HFF-Myc (cell line): ENCODE measurements at regions not wholly inside any gene's neighbourhood (a gene's known extent, or its start where the extent isn't known, plus 50 kb on each side); places are given as distances from the start of the nearest gene placed in this dataset.

Experiments used
- DNase-seq: peaks from one replicate; pipeline ENCODE4 v3.0.0-alpha.2; 2011; ENCODE audit warnings: low read depth; ENCODE audit errors: extremely low read depth
- H3K4me3 ChIP-seq: replicated peaks from 2 replicates; pipeline ENCODE4 v1.5.1; 2011; ENCODE audit warnings: low read depth, mild to moderate bottlenecking, control low read depth, low read length
- CTCF ChIP-seq: IDR thresholded peaks from 2 replicates; pipeline ENCODE4 v1.5.1; 2012; ENCODE audit warnings: mild to moderate bottlenecking, low read depth, low read length, control low read depth; ENCODE audit errors: missing control alignments

DNA sequence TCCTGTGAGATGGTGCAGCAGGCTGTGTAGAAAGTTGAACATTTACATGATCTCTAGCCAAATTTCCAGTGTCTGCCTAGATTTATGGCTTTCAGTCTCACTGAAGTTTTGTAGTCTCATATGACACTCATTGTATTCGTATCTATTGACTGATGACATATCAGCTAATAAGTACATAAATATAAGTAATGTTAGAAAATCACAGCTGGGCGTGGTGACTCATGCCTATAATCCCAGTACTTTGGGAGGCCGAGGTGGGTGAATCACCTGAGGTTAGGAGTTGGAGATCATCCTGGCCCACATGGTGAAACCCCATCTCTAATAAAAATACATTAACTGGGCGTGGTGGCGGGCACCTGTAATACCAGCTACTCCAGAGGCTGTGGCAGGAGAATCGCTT is 54.7 kb upstream of the HTR2A start:
- DNase-seq, result no peak
- no peak for TF ChIP-seq CTCF

GRCh38 chr13:46949211-46949610 is 52.4 kb upstream of the HTR2A start:
- H3K4me3 ChIP-seq, result no peak overlapping the region
- no peak for TF ChIP-seq CTCF
- no peak for DNase-seq

More for the DNA sequence above, 54.7 kb upstream of the HTR2A start:
- no peak overlapping the region for H3K4me3 ChIP-seq

- TF ChIP-seq CTCF, result no peak
- H3K4me3 ChIP-seq, result no peak overlapping the region
- no peak for DNase-seq
Measured at GRCh38 chr13:46948338-46948737, 51.5 kb upstream of the HTR2A start.

DNA sequence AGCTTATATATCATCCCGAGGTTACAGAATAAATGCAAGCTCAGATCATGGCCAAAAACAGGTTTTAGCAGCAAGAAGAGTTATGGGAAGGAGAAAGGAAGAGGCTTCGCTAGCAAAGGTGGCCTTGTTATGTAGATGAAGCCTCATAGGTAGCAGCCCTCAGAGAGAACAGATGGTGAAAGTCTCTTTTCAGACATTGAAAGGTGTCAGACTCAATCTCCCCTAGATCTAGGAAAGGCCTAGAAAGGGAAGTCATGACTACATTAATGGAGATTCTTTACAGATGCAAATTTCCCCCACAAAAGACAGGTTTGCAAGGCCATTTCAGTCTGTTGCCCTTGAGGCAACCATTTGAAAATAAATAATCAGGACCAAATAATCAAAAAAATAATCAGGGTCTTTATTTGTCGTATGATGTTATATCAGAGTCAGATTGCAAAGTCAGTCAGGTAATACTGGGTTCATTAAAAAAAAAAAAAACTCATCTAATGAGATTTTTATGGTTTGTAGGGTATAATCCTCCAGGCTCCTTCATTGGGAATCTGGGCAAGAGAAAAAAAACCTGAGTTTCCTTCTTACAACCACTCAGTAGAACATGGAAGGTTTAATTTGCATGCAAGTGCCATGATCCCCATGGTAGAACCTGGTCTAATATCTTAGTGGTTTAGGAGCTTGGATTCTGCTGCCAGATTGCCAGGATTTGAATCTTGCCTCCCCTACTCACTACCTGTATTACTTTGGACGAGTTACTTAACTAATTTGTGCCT is 50.8 kb upstream of the HTR2A start:
- no peak for DNase-seq
- H3K4me3 ChIP-seq, result no peak overlapping the region
- TF ChIP-seq CTCF, result no peak
